Neural crest cell (in vitro differentiated cells): ENCODE measurements at regions not wholly inside any gene's neighbourhood (a gene's known extent, or its start where the extent isn't known, plus 50 kb on each side); places are given as distances from the start of the nearest gene placed in this dataset.
"Not testable (repeated sequence)": the region's sequence is repeated elsewhere in the genome, so short reads cannot be mapped to it uniquely, and the experiment has no call there.

Source experiments
- DNase-seq: peaks from one replicate; pipeline ENCODE4 v3.0.0; 2021; ENCODE audit warnings: low read depth, mixed read lengths, low spot score
- H3K27ac Mint-ChIP-seq: one replicate; pipeline ENCODE4 v1.8.0; 2021; ENCODE audit warnings: mild to moderate bottlenecking, mixed read lengths; ENCODE audit not compliant: unreplicated experiment
- H3K27me3 Mint-ChIP-seq: 2 replicates; pipeline ENCODE4 v1.8.0; 2021; ENCODE audit warnings: low read depth, mild to moderate bottlenecking, mixed read lengths
- H3K36me3 Mint-ChIP-seq: 2 replicates; pipeline ENCODE4 v1.8.0; 2021; ENCODE audit warnings: low read depth, mild to moderate bottlenecking, mixed read lengths
- H3K4me1 Mint-ChIP-seq: 2 replicates; pipeline ENCODE4 v1.8.0; 2021; ENCODE audit warnings: mixed read lengths
- H3K4me3 Mint-ChIP-seq: one replicate; pipeline ENCODE4 v1.8.0; 2021; ENCODE audit warnings: mild to moderate bottlenecking, mixed read lengths
- H3K9me3 Mint-ChIP-seq: 2 replicates; pipeline ENCODE4 v1.8.0; 2021; ENCODE audit warnings: mixed read lengths
- CTCF ChIP-seq: fragments of 200-600 bp; sonication (generic); conservative IDR thresholded peaks from 2 replicates; pipeline ENCODE4 v1.5.0; 2021; ENCODE audit warnings: antibody characterized with exemption, mild to moderate bottlenecking

GRCh38 chr3:174581558-174581957 is 277.6 kb upstream of the NAALADL2 start:
- H3K4me3 Mint-ChIP-seq, result no peak overlapping the region
- H3K27me3 Mint-ChIP-seq, result no peaks in the 10 kb centered on the region
- no peak overlapping the region for H3K27ac Mint-ChIP-seq
- no peaks in the 10 kb centered on the region for H3K36me3 Mint-ChIP-seq
- no peak for DNase-seq
- H3K4me1 Mint-ChIP-seq, result no peaks in the 10 kb centered on the region
- TF ChIP-seq CTCF, result no peak
- peaks cover 5% of the 10 kb centered on the region for H3K9me3 Mint-ChIP-seq

GRCh38 chr3:174583396-174583795 is 275.7 kb upstream of the NAALADL2 start:
- Mint-ChIP-seq H3K27me3 (no peaks in the 10 kb centered on the region), H3K36me3 (peaks cover 6% of the 10 kb centered on the region), H3K4me3 (no peak overlapping the region), H3K9me3 (peaks cover 8% of the 10 kb centered on the region), H3K4me1 (no peaks in the 10 kb centered on the region), H3K27ac (no peak overlapping the region)
- TF ChIP-seq CTCF, result no peak
- no peak for DNase-seq

GRCh38 chr3:174587137-174587536 is 272.0 kb upstream of the NAALADL2 start:
- H3K4me1 Mint-ChIP-seq, H3K9me3 Mint-ChIP-seq, H3K36me3 Mint-ChIP-seq, H3K27me3 Mint-ChIP-seq, DNase-seq, H3K27ac Mint-ChIP-seq, H3K4me3 Mint-ChIP-seq: not testable (repeated sequence)

GRCh38 chr3:174596447-174596982 is 262.6 kb upstream of the NAALADL2 start:
- no peak for DNase-seq
- Mint-ChIP-seq H3K36me3 (no peaks in the 10 kb centered on the region), H3K9me3 (no peaks in the 10 kb centered on the region), H3K4me1 (no peaks in the 10 kb centered on the region), H3K27ac (no peak overlapping the region), H3K27me3 (no peaks in the 10 kb centered on the region), H3K4me3 (no peak overlapping the region)
- no peak for TF ChIP-seq CTCF

GRCh38 chr3:174598885-174599439 is 260.2 kb upstream of the NAALADL2 start:
- Mint-ChIP-seq H3K4me3 (no peak overlapping the region), H3K36me3 (no peaks in the 10 kb centered on the region), H3K4me1 (no peaks in the 10 kb centered on the region), H3K27me3 (no peaks in the 10 kb centered on the region), H3K27ac (no peak overlapping the region), H3K9me3 (peaks cover 2% of the 10 kb centered on the region)
- TF ChIP-seq CTCF, result no peak
- DNase-seq, result no peak

GRCh38 chr3:174613173-174613572 is 246.0 kb upstream of the NAALADL2 start:
- no peak for TF ChIP-seq CTCF
- Mint-ChIP-seq H3K4me1 (no peaks in the 10 kb centered on the region), H3K27me3 (no peaks in the 10 kb centered on the region), H3K9me3 (no peaks in the 10 kb centered on the region), H3K36me3 (peaks cover 5% of the 10 kb centered on the region), H3K27ac (no peak overlapping the region), H3K4me3 (no peak overlapping the region)
- DNase-seq, result no peak
